HCT116 (cell line): ENCODE measurements at regions not wholly inside any gene's neighbourhood (a gene's known extent, or its start where the extent isn't known, plus 50 kb on each side); places are given as distances from the start of the nearest gene placed in this dataset.

Source experiments
- ATAC-seq: fragments of 200-7000 bp; cut with Tn5 transposase; 2 replicates; pipeline ENCODE4 v1.9.1; 2020; ENCODE audit warnings: mild to moderate bottlenecking, moderate library complexity
- BruUV-seq: library from RNA; stranded (reverse); fragments of 400-500 nt; replicated peaks from 2 replicates; lab custom pipeline; 2021; lab: Mats Ljungman, UMichigan
- CTCF ChIA-PET: fragments of 300-600 bp; sonication (Branson Sonifier 250); formaldehyde crosslinking; loops from one replicate; lab custom pipeline; 2021; ENCODE audit warnings: antibody characterized with exemption; lab: Charles Lee
- POLR2A ChIA-PET: fragments of 300-600, 350-600 bp; sonication (Branson Sonifier 250); formaldehyde crosslinking; loops from one replicate; lab custom pipeline; 2021; ENCODE audit warnings: antibody characterized with exemption; lab: Charles Lee
- RAD21 ChIA-PET, 2 experiments: fragments of 300-600 bp; sonication (Branson Sonifier 250); formaldehyde crosslinking; loops; one replicate each; lab custom pipeline; 2023; ENCODE audit warnings: low total read pairs in 2 of 2; ENCODE audit not compliant: uncharacterized antibody in 2 of 2, unreplicated experiment in 2 of 2, low non-redundant PET in 1 of 2; lab: Charles Lee
- DNase-seq: peaks from one replicate; pipeline ENCODE4 v3.0.0-alpha.2; 2010; ENCODE audit warnings: low read depth, low spot score
- H2AFZ ChIP-seq: fragments of 200-600 bp; shearing (Covaris generic), sonication (generic); 2 replicates; pipeline ENCODE4 v1.6.1; 2017; ENCODE audit warnings: low read depth, mixed run types, mixed read lengths, antibody characterized with exemption, low read length; ENCODE audit not compliant: poor library complexity, severe bottlenecking
- H3K27ac ChIP-seq: 2 replicates; pipeline ENCODE4 v1.5.1; 2012; ENCODE audit warnings: low read depth, low read length
- H3K27me3 ChIP-seq: fragments of 200-600 bp; sonication (generic); 2 replicates; pipeline ENCODE4 v1.6.1; 2016; ENCODE audit warnings: mixed run types, low read length, mixed read lengths; ENCODE audit not compliant: insufficient read depth
- H3K36me3 ChIP-seq, 2 experiments: fragments of 200-500 bp in 1 of 2; fragments of 200-600 bp in 1 of 2; sonication (Bioruptor generic) in 1 of 2; sonication (generic) in 1 of 2; 2 replicates each; pipeline versions ENCODE4 v1.5.1 to v1.6.1; 2014 to 2016; ENCODE audit warnings: low read length in 2 of 2, inconsistent platforms in 1 of 2, mixed read lengths in 1 of 2, mixed run types in 1 of 2; ENCODE audit not compliant: insufficient read depth in 2 of 2, control insufficient read depth in 1 of 2
- H3K4me1 ChIP-seq, 2 experiments: fragments of 200-600 bp in 1 of 2; sonication (generic) in 1 of 2; 2 replicates each; pipeline versions ENCODE4 v1.5.1 to v1.6.1; 2012 to 2017; ENCODE audit warnings: low read length in 2 of 2, inconsistent platforms in 1 of 2, mild to moderate bottlenecking in 1 of 2, mixed read lengths in 1 of 2, mixed run types in 1 of 2, moderate library complexity in 1 of 2; ENCODE audit not compliant: insufficient read depth in 2 of 2, control insufficient read depth in 1 of 2
- H3K4me2 ChIP-seq: fragments of 200-600 bp; sonication (generic); 2 replicates; pipeline ENCODE4 v1.6.1; 2017; ENCODE audit warnings: mixed run types, low read length, mixed read lengths
- H3K4me3 ChIP-seq, 2 experiments: fragments of 200-600 bp in 1 of 2; sonication (generic) in 1 of 2; replicated peaks in 1 of 2; 2 replicates each; pipeline ENCODE4 v1.5.1; 2011 to 2016; ENCODE audit warnings: low read length in 2 of 2, control low read depth in 1 of 2, low read depth in 1 of 2, mild to moderate bottlenecking in 1 of 2, mixed read lengths in 1 of 2, mixed run types in 1 of 2
- H3K79me2 ChIP-seq: fragments of 200-600 bp; sonication (generic); 2 replicates; pipeline ENCODE4 v1.6.1; 2017; ENCODE audit warnings: mild to moderate bottlenecking, mixed run types, low read length, moderate library complexity, mixed read lengths; ENCODE audit not compliant: insufficient read depth
- H3K9ac ChIP-seq: fragments of 200-600 bp; sonication (generic); 2 replicates; pipeline ENCODE4 v1.6.1; 2016; ENCODE audit warnings: low read length, mixed read lengths
- H3K9me2 ChIP-seq: fragments of 200-600 bp; sonication (generic), shearing (Covaris generic); 2 replicates; pipeline ENCODE4 v1.6.1; 2017; ENCODE audit warnings: mixed run types, mild to moderate bottlenecking, moderate library complexity; ENCODE audit not compliant: insufficient read depth
- H3K9me3 ChIP-seq, 2 experiments: fragments of 200-500 bp in 1 of 2; fragments of 200-600 bp in 1 of 2; sonication (Bioruptor generic) in 1 of 2; sonication (generic) in 1 of 2; 2 replicates each; pipeline ENCODE4 v1.6.1; 2014 to 2017; ENCODE audit warnings: low read length in 2 of 2, mixed read lengths in 2 of 2, inconsistent platforms in 1 of 2, low read depth in 1 of 2, mild to moderate bottlenecking in 1 of 2, mixed run types in 1 of 2, moderate library complexity in 1 of 2; ENCODE audit not compliant: control insufficient read depth in 1 of 2, insufficient read depth in 1 of 2
- H4K20me1 ChIP-seq: fragments of 200-600 bp; sonication (generic), shearing (Covaris generic); 2 replicates; pipeline ENCODE4 v1.6.1; 2017; ENCODE audit warnings: mixed run types, mild to moderate bottlenecking, moderate library complexity; ENCODE audit not compliant: insufficient read depth
- ATF3 ChIP-seq: IDR thresholded peaks from 2 replicates; pipeline ENCODE4 v1.6.1; 2012
- ELF1 ChIP-seq: IDR thresholded peaks from 2 replicates; pipeline ENCODE4 v1.6.1; 2012; ENCODE audit warnings: low read depth, borderline replicate concordance
- EZH2phosphoT487 ChIP-seq: fragments of 200-600 bp; IDR thresholded peaks from 2 replicates; pipeline ENCODE4 v1.6.1; 2018; ENCODE audit warnings: antibody characterized with exemption, borderline replicate concordance
- POLR2A ChIP-seq: IDR thresholded peaks from 2 replicates; pipeline ENCODE4 v1.7.0; 2011; ENCODE audit warnings: borderline replicate concordance; ENCODE audit not compliant: insufficient read depth, insufficient read length; ENCODE audit errors: extremely low read depth
- REST ChIP-seq: IDR thresholded peaks from 2 replicates; pipeline ENCODE4 v1.6.1; 2012; ENCODE audit warnings: low read depth
- SIN3A ChIP-seq: IDR thresholded peaks from 2 replicates; pipeline ENCODE4 v1.6.1; 2012; ENCODE audit warnings: low read depth
- SP1 ChIP-seq: IDR thresholded peaks from 2 replicates; pipeline ENCODE4 v1.6.1; 2012; ENCODE audit warnings: low read depth
- TCF7L2 ChIP-seq: IDR thresholded peaks from 2 replicates; pipeline ENCODE4 v1.7.0; 2011; ENCODE audit warnings: borderline replicate concordance, inconsistent platforms; ENCODE audit not compliant: insufficient read depth, insufficient read length; ENCODE audit errors: extremely low read depth
- YY1 ChIP-seq: IDR thresholded peaks from 2 replicates; pipeline ENCODE4 v1.6.1; 2011; ENCODE audit warnings: low read length, low read depth, moderate library complexity, mild to moderate bottlenecking; ENCODE audit not compliant: insufficient replicate concordance; ENCODE audit errors: extremely low read depth
- intact Hi-C: fragments of 100-400 bp; cut with micrococcal nuclease; formaldehyde crosslinking; loops from 2 replicates; pipeline ENCODE4 v1.10.0; 2022
- TF ChIP-seq, protein P1 (sequence below): IDR thresholded peaks from 2 replicates; pipeline ENCODE4 v1.6.1; 2012

DNA sequence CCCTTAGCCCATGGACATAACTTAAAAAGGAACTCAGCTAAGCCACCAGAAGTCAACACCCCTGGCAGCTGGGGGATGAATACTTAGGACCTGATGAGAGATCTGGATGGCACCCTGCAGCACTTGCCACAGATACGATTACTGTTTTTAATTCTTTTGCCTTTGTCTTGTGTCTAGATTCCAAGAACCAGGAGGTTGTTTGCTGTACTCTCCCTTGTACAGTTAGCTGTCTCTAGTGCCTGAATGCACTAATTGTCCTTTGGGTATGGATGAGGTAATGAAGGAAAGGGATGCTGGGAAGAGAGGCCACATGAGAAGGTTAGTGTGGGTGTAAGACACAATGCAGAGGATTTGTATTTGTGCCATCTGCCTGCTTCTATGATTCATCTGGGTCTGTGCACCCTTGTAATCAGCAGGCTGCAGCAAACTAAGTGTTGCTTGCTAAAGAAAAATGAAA lies 385.8 kb downstream of the KCNRG start:
- TF ChIP-seq, protein P1, sequence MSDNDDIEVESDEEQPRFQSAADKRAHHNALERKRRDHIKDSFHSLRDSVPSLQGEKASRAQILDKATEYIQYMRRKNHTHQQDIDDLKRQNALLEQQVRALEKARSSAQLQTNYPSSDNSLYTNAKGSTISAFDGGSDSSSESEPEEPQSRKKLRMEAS, result no peak
- no peak for TF ChIP-seq TCF7L2
- TF ChIP-seq REST, result no peak
- no peak for TF ChIP-seq SIN3A
- no peak for TF ChIP-seq ATF3
- TF ChIP-seq POLR2A, result no peak
- TF ChIP-seq ELF1, result no peak
- no peak for TF ChIP-seq SP1
- TF ChIP-seq YY1, result no peak
- no peak for TF ChIP-seq EZH2phosphoT487
- Histone ChIP-seq H3K9me3 (no peaks in the 10 kb centered on the region), H3K4me2 (no peak overlapping the region), H2AFZ (no peak overlapping the region), H3K9ac (no peak overlapping the region), H4K20me1 (no peaks in the 10 kb centered on the region), H3K27me3 (no peaks in the 10 kb centered on the region), H3K27ac (no peak overlapping the region), H3K4me1 (no peaks in the 10 kb centered on the region), H3K9me2 (no peaks in the 10 kb centered on the region), H3K4me3 (no peak overlapping the region), H3K79me2 (no peaks in the 10 kb centered on the region), H3K36me3 (no peaks in the 10 kb centered on the region)
- POLR2A ChIA-PET, result no interaction called here
- BruUV-seq, result no TSS peak
- CTCF ChIA-PET, result no interaction called here
- intact Hi-C loops, result no loop called here
- ATAC-seq, result no peak
- RAD21 ChIA-PET, result no interaction called here
- DNase-seq, result no peak
